ENCODE measurements at regions not wholly inside any gene's neighbourhood (a gene's known extent, or its start where the extent isn't known, plus 50 kb on each side); places are given as distances from the start of the nearest gene placed in this dataset.

DNA sequence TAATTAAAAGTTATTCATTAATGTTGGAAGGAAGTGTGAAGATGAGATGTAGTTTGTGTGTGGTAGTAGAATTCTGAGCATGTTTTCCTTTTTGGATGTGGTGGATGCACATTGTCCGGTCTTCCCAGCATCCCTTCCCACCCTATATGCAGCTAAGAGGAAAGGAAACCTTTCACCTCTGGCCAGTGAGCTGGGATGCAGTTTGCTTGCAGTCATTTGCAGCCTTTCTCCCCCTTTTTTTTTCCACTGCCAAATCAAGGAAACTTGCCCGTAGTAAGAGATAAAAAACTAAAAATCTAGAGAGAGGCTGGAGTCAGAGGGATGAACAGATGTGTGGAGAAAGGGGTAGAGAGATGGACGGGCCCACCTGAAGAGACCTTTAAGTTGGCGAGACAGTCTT is 72.5 kb upstream of the SLC38A2 start:
- no peak for DNase-seq (ENCODE audit: low read depth)
- TF ChIP-seq, protein P1, sequence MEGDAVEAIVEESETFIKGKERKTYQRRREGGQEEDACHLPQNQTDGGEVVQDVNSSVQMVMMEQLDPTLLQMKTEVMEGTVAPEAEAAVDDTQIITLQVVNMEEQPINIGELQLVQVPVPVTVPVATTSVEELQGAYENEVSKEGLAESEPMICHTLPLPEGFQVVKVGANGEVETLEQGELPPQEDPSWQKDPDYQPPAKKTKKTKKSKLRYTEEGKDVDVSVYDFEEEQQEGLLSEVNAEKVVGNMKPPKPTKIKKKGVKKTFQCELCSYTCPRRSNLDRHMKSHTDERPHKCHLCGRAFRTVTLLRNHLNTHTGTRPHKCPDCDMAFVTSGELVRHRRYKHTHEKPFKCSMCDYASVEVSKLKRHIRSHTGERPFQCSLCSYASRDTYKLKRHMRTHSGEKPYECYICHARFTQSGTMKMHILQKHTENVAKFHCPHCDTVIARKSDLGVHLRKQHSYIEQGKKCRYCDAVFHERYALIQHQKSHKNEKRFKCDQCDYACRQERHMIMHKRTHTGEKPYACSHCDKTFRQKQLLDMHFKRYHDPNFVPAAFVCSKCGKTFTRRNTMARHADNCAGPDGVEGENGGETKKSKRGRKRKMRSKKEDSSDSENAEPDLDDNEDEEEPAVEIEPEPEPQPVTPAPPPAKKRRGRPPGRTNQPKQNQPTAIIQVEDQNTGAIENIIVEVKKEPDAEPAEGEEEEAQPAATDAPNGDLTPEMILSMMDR (IDR thresholded peaks at IDR 0.05; ENCODE audit: insufficient read depth, low read depth, low read length, missing control alignments) = no peak

GRCh38 chr12:46443594-46444263 is 71.2 kb upstream of the SLC38A2 start:
- no peak for DNase-seq (ENCODE audit: low read depth)
- TF ChIP-seq, protein P1 (IDR thresholded peaks at IDR 0.05; ENCODE audit: insufficient read depth, low read depth, low read length, missing control alignments) = no peak
- no peak overlapping the region for H3K4me3 ChIP-seq (ENCODE audit: low read length)

More for the DNA sequence above, 72.5 kb upstream of the SLC38A2 start:
- no peak overlapping the region for H3K4me3 ChIP-seq (ENCODE audit: low read length)

- DNase-seq (ENCODE audit: low read depth) = peak; percentile 75
- no peak overlapping the region for H3K4me3 ChIP-seq (ENCODE audit: low read length)
- TF ChIP-seq, protein P1 (IDR thresholded peaks at IDR 0.05; ENCODE audit: insufficient read depth, low read depth, low read length, missing control alignments) = no peak
Observed at GRCh38 chr12:46442738-46443137, 70.2 kb upstream of the SLC38A2 start.

- no peak overlapping the region for H3K4me3 ChIP-seq (ENCODE audit: low read length)
- TF ChIP-seq, protein P1 (IDR thresholded peaks at IDR 0.05; ENCODE audit: insufficient read depth, low read depth, low read length, missing control alignments) = no peak
- DNase-seq (ENCODE audit: low read depth) = peak; percentile 71
Observed at GRCh38 chr12:46442239-46442638, 69.7 kb upstream of the SLC38A2 start.

- TF ChIP-seq, protein P1 (IDR thresholded peaks at IDR 0.05; ENCODE audit: insufficient read depth, low read depth, low read length, missing control alignments) = no peak
- DNase-seq (ENCODE audit: low read depth) = peak; percentile 53
- H3K4me3 ChIP-seq (ENCODE audit: low read length) = no peak overlapping the region
Observed at GRCh38 chr12:46439793-46440511, 67.4 kb upstream of the SLC38A2 start.

DNA sequence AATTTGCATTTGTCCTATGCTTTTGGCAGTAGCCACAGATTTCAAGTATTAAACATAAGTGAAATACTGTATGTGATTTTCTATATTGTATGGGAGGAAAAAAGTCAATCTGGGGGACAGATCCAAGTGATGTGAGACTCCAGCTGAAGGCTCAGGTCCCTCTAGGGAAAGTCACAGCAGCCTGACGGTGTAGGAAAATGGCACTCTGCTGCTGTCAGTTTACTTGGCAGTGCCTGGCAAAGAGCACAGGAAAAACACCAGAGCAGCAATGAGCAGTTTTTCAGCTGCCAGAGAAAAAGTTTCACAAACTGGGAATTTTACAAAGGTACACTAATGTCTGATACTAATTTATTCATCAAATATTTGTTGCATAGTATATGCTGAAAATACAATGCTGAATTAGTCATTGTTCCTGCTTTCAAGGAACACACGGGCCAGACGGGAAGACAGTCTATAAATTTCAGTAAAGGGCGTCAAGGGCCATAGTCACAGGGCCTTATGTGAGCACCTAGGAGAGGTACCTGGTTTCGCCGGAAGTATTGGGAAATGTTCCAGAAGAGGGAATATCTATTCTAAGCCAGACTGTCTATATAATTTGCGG is 66.2 kb upstream of the SLC38A2 start:
- TF ChIP-seq, protein P1 (IDR thresholded peaks at IDR 0.05; ENCODE audit: insufficient read depth, low read depth, low read length, missing control alignments) = no peak
- DNase-seq (ENCODE audit: low read depth) = peak; percentile 51
- no peak overlapping the region for H3K4me3 ChIP-seq (ENCODE audit: low read length)

Measured in epithelial cell of esophagus (primary cell).